ENCODE measurements at regions not wholly inside any gene's neighbourhood (a gene's known extent, or its start where the extent isn't known, plus 50 kb on each side); places are given as distances from the start of the nearest gene placed in this dataset.

DNA sequence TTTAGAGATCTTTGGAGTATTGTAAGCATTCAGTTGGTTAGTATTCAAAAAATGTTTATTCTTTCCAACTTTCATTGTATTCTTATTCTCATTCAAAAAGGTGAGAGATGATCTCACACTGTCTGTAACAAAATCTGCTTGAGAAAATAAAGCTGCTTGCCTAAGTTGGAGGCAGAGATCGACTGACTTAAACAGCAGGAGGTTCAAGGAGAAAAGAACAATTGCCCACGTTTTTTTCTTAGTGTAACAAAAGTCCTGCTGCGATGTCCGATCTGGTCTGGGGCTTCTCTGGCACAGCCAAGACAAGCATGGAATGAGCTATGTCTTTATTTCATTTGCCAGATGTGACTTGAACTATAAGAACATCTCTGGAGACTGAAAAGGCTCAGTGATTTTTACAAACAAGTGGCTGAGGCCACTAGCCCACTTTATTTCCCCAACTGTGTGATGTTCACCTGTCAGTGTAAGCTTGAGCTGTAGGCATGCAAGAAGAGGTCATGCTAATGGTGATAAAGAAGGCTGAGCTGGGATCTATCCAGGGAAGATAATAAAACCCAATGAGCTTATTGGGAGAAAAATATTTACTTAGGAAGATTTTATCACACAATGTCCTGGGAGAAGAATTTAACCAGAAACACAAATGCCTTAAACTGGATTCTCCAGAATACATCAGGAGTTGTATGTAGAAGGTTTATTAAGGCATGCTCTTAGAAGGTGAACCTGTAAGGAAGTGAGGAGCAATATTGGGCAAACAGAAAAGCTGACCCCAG is 580.1 kb upstream of the BTBD3 start:
- DNase-seq (ENCODE audit: low read depth): peak; percentile 93
- TF ChIP-seq, protein P1, sequence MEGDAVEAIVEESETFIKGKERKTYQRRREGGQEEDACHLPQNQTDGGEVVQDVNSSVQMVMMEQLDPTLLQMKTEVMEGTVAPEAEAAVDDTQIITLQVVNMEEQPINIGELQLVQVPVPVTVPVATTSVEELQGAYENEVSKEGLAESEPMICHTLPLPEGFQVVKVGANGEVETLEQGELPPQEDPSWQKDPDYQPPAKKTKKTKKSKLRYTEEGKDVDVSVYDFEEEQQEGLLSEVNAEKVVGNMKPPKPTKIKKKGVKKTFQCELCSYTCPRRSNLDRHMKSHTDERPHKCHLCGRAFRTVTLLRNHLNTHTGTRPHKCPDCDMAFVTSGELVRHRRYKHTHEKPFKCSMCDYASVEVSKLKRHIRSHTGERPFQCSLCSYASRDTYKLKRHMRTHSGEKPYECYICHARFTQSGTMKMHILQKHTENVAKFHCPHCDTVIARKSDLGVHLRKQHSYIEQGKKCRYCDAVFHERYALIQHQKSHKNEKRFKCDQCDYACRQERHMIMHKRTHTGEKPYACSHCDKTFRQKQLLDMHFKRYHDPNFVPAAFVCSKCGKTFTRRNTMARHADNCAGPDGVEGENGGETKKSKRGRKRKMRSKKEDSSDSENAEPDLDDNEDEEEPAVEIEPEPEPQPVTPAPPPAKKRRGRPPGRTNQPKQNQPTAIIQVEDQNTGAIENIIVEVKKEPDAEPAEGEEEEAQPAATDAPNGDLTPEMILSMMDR (IDR thresholded peaks at IDR 0.05; ENCODE audit: control insufficient read depth, extremely low read depth, insufficient read depth): no peak

DNA sequence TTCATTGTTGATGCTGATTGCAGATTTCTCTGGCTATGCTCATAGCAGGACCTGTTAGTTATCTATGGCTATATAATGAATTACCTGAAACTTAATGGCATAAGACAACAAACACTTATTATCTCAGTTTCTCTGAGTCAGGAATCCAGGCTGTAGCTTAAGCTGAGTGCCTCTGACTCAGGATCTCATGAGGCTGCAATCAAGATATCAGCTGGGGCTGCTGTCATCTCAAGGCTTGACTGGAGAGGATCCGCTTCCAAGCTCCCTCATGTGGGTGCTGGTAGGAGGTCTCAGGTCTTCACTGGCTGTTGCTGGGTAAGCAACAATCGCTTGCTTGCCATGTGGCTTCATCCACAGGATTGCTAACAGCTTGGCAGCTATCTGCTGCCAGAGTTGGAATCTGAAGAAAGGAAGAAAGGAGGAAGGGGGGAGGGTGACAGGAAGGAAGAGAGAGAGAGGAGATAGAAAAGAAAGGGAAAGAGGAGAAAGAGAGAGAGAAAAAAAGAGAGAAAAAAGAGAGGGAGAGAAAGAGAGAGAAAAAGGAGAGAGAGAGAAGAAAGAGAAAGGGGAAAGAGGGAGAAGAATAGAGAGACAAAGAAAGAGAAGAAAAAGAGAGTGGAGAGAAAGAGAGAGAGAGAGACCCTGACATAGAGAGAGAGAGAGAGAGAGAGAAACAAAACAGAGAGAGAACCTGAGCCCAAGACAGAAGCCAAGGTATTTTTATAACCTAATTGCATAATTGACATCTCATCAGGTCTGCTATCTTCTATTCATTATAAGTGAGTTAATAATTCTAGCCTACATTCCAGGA is 579.0 kb upstream of the BTBD3 start:
- H3K4me3 ChIP-seq (ENCODE audit: low read depth, low read length): no peak overlapping the region
- DNase-seq (ENCODE audit: low read depth): no peak
- TF ChIP-seq, protein P1 (IDR thresholded peaks at IDR 0.05; ENCODE audit: control insufficient read depth, extremely low read depth, insufficient read depth): no peak

More for the DNA sequence above, 580.1 kb upstream of the BTBD3 start:
- no peak overlapping the region for H3K4me3 ChIP-seq (ENCODE audit: low read depth, low read length)

DNA sequence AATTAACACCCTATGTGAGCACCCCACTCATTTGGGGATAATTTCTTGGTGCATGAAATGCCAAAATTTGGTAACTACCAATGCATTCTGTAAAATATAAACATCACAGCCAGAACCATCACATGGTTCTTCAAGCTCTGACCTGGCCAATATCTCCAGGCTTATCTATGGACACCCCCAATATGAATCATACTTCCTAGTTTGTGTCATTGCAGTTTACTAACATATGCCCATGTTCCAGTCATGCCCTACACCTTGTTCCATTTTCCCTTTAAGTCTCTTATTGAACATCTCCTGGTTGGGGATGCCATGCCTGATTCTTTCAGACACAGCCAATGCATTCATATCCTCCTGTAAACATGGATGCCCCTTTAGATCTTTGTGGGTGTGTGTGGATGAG is 572.8 kb upstream of the BTBD3 start:
- no peak overlapping the region for H3K4me3 ChIP-seq (ENCODE audit: low read depth, low read length)
- TF ChIP-seq, protein P1 (IDR thresholded peaks at IDR 0.05; ENCODE audit: control insufficient read depth, extremely low read depth, insufficient read depth): no peak
- DNase-seq (ENCODE audit: low read depth): no peak

DNA sequence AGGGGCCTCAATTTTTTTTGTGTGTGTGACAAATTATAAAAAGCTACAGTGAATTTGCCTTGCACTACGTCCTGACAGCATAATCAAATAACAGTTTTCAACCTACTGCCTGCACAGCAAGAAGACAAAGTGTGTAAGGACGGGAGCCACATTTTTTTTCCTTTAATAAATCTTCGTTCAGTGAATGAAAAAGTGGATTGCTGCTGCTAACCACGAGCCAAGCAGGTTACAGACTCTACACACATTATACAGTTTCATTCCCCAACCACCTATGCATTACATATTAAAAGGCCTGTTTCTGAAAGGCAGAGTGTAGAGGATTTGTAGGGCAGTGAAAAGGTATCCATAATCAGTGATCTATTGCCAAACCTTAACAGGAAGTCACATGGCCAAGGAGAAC is 570.0 kb upstream of the BTBD3 start:
- H3K4me3 ChIP-seq (ENCODE audit: low read depth, low read length): no peak overlapping the region
- TF ChIP-seq, protein P1 (IDR thresholded peaks at IDR 0.05; ENCODE audit: control insufficient read depth, extremely low read depth, insufficient read depth): no peak
- no peak for DNase-seq (ENCODE audit: low read depth)

DNA sequence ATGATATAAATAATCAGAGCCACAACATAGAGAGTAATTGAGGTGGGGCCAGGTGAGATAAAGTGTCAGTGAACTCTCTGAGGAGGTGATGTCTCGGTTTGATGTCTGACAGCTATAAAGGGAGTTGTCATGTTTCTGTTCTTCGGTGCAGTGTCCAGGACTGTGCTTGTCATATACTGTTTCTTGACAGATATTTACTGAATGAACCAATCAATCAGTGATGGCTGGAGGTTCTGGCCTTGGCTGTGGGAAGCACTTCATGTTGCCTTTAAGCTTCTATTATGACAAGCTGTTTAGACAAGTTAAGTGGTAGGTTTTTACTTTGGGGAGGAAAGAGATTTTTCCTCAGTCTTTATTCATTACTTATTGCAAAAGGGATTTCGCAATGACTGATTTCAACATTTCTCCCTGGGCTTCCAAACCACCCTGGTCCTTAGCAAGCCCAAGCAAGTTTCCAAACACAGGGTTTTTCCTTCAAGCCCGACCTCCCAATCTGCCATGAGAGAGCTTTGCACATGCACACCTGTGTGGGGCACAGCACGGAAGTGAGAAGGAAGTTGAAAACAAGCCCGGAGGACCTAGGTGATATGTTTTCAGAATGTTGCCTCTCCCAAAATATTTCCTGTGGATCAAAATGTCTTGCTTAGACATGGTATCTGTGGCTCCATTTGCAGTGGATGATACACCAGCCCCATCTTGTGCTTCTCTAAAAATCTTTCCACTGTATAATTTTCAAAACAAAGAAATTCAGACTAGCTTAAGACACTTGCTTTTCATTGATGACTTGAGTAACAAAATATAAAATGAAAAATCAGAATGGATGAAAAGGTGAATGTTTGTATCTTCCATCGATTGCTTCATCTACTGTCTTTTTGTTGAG is 567.3 kb upstream of the BTBD3 start:
- H3K4me3 ChIP-seq (ENCODE audit: low read depth, low read length): no peak overlapping the region
- DNase-seq (ENCODE audit: low read depth): no peak
- TF ChIP-seq, protein P1 (IDR thresholded peaks at IDR 0.05; ENCODE audit: control insufficient read depth, extremely low read depth, insufficient read depth): no peak

DNA sequence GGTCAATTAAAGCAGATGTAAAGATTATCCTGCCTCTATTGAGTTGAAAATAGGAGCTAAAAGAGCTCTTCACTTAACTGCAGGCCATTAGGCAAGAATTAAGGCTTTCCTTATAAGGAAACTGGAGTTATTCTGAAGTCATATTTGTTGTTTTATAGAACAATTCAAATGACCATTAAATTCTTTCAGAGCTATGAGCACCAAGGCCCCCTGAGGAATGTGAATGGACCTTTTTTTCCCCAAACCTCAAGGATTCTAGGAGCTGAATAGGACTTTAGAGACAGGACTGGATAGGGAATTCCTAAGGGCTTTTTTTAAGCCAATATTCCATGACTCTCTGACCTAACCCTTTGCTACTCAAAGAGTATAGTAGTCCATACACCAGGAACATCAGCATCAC is 565.7 kb upstream of the BTBD3 start:
- H3K4me3 ChIP-seq (ENCODE audit: low read depth, low read length): no peak overlapping the region
- TF ChIP-seq, protein P1 (IDR thresholded peaks at IDR 0.05; ENCODE audit: control insufficient read depth, extremely low read depth, insufficient read depth): no peak
- no peak for DNase-seq (ENCODE audit: low read depth)

Measured in LNCaP clone FGC (cell line).